KBM-7 (cell line): ENCODE measurements at regions not wholly inside any gene's neighbourhood (a gene's known extent, or its start where the extent isn't known, plus 50 kb on each side); places are given as distances from the start of the nearest gene placed in this dataset.

Experiments used
- DNase-seq: peaks from one replicate; pipeline ENCODE4 v3.0.0-alpha.2; 2015
- in situ Hi-C: fragments of 300-500 bp; cut with MboI; formaldehyde crosslinking; loops from 2 replicates; pipeline ENCODE4 v1.14.3; 2020; ENCODE audit warnings: low sequenced_read_pairs, low pct_unique_long_range_greater_than_20kb, mixed read lengths

DNA sequence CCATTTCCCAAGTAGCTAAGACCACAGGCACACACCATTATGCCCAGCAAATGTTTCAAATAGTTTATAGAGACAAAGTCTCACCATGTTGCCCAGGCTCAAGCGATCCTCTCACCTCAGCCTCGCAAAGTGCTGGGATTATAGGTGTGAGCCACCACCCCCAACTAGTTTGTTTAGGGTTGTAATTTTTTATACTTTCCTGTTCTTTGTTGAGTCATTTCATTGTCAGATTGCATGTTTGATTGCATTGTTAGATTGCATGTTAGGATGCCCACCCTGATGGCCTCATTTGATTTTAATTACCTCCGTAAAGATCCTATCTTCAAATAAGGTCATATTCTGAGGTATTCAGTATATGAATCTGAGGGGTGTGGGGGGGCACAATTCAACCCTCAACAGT is 73.3 kb upstream of the SASH1 start:
- DNase-seq: no peak
- in situ Hi-C loops: no loop called here

DNA sequence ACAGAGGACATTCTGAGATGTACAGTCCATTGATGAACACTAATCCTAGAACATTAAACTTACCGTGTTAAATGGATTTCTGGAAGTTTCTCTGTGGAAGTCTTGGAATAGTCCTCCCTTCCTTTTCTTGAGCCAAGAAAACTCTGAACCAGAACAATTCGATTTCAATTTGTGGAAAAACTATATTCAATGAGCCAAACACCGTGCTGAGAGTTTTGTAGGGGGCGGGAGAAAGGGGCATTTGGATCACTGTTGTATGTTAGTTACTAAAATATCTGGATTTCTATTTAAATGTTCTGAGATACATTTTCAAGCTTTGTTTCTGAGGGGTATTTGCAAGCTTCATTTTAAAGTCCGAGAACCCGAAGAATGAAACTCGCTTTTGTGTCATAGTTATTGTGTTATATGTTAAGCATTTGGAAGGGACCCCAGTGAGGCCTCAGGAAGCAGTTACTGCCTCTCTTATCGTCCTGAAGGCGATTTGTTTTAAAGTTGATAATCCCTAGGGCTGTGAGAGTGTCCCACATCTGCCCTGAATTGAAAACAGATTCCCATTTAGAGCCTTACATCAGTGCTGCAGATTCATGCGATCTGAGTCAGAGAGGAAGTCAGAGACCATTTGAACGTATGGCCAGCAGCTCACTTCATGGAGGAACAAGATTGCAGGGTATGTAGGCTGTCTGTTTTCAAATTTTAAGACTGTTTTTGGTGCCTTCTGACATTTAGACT is 70.8 kb upstream of the SASH1 start:
- in situ Hi-C loops: no loop called here
- no peak for DNase-seq

GRCh38 chr6:148272597-148272996 is 70.0 kb upstream of the SASH1 start:
- in situ Hi-C loops: no loop called here
- DNase-seq: no peak

DNA sequence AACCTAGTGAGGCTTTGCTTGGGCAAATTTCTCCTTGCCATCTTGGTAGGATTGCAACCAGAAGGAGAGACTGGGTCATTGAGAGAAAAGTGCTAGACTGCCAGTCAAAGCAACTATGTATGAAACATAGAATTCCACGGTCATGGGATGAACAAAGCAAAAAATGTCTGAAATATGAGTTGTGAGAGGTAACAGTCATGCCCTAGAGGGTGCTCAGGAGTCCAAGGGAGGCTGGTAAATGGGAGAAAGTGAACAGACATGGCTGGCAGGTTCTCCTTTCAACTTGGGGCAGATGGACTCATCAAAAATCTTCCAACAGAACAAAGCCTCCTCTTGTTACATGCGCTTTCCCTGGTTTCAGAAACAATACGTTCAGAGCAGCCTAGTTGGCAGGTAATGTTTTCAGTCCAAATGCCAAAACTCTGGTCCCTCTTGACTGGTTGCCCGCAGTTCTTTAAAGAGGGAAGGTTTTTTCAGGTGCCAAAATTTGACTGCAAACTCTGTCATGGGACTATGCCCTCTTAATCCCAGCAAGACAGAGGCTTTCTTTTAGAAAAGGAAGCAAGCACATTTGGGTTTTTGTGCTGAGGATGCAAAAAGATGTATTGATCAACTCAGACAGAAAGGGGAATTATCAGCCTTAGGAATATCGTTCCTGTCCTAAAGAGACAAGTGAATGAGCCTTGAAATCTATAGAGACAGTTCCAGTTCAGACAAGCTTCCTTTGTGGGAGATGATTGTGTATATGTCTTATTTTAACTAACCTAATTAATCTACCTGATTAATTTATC is 68.5 kb upstream of the SASH1 start:
- in situ Hi-C loops: no loop called here
- no peak for DNase-seq

GRCh38 chr6:148274809-148275208 is 67.8 kb upstream of the SASH1 start:
- DNase-seq: no peak
- in situ Hi-C loops: no loop called here

DNA sequence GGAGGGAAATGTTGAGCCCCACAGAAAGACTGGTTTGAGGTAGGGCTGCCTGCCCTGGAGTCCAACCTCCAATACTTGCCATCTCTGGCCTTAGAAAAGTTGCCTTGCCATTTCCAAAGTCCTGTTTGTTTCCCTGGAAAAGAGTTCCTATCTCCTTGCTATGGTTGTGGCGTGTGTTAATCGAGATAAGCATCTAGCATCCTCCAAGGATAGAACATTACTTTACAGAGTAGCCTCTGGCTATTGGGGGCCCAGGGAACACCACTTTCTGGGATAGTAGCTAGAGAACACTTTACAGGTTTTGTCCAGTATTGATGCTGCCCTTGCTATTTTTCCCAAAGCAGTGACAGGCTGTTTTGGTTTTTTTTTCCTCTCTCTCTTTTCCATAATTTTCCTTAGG is 57.4 kb upstream of the SASH1 start:
- no peak for DNase-seq
- in situ Hi-C loops: no loop called here

DNA sequence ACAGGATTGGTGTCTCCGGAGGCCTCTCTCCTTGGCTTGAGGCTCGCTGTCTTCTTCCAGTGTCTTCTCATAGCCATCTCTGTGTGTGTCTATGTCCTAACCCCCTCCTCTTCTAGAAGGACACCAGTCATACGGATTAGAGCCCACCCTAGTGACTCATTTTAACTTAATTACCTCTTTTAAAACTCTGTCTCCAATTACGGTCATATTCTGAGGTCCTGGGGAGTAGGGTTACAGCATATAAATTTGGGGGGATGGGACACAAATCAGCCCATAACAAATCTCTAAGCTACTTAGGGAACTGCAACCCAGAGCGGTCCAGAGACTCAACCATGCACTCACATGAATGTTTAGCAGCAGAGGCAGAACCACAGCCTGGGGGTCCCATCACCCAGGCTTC is 56.1 kb upstream of the SASH1 start:
- in situ Hi-C loops: no loop called here
- DNase-seq: no peak

- no peak for DNase-seq
- in situ Hi-C loops: no loop called here
Observed at GRCh38 chr6:148287623-148288333, 54.9 kb upstream of the SASH1 start.

DNA sequence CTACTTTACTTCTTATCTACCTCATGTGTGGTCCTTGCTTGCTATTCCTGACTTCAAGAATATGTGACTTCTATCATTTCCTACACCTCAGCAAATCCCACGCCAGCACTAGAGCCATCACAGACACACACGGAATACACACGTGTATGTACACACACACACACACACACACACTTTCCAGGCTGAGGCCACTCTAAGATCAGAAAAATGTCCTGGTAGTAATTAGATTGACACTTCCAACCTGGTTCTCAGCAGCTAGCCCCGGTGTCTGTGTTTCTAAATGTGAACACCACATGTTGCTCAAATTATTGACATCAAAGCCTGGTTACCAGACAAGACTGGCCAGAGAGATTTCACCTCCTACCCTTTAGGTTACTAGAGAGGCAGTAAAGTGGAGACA is 54.1 kb upstream of the SASH1 start:
- DNase-seq: no peak
- in situ Hi-C loops: no loop called here

- DNase-seq: no peak
- in situ Hi-C loops: no loop called here
Observed at GRCh38 chr6:148289153-148289552, 53.5 kb upstream of the SASH1 start.

- DNase-seq: no peak
- in situ Hi-C loops: no loop called here
Observed at GRCh38 chr6:148291876-148292275, 50.8 kb upstream of the SASH1 start.
